Chondrocyte (in vitro differentiated cells): ENCODE measurements at regions not wholly inside any gene's neighbourhood (a gene's known extent, or its start where the extent isn't known, plus 50 kb on each side); places are given as distances from the start of the nearest gene placed in this dataset.

Experiments used
- DNase-seq: peaks from one replicate; pipeline ENCODE4 v3.0.0; 2021; ENCODE audit warnings: mixed read lengths, low spot score
- H3K27ac Mint-ChIP-seq: one replicate; pipeline ENCODE4 v1.8.0; 2021; ENCODE audit warnings: mild to moderate bottlenecking, moderate library complexity, mixed read lengths; ENCODE audit not compliant: unreplicated experiment
- H3K27me3 Mint-ChIP-seq: 2 replicates; pipeline ENCODE4 v1.8.0; 2021; ENCODE audit warnings: low read depth, mixed read lengths
- H3K36me3 Mint-ChIP-seq: 2 replicates; pipeline ENCODE4 v1.8.0; 2021; ENCODE audit warnings: low read depth, mixed read lengths
- H3K4me1 Mint-ChIP-seq: 2 replicates; pipeline ENCODE4 v1.8.0; 2021; ENCODE audit warnings: low read depth, mild to moderate bottlenecking, mixed read lengths
- H3K4me3 Mint-ChIP-seq: one replicate; pipeline ENCODE4 v1.8.0; 2021; ENCODE audit warnings: mild to moderate bottlenecking, moderate library complexity, mixed read lengths; ENCODE audit not compliant: unreplicated experiment
- H3K9me3 Mint-ChIP-seq: 2 replicates; pipeline ENCODE4 v1.8.0; 2021; ENCODE audit warnings: low read depth, mixed read lengths
- TF ChIP-seq, protein P1 (sequence below): fragments of 200-600 bp; sonication (generic); IDR thresholded peaks from 2 replicates; pipeline ENCODE4 v1.5.0; 2021; ENCODE audit warnings: antibody characterized with exemption, mild to moderate bottlenecking, moderate library complexity

DNA sequence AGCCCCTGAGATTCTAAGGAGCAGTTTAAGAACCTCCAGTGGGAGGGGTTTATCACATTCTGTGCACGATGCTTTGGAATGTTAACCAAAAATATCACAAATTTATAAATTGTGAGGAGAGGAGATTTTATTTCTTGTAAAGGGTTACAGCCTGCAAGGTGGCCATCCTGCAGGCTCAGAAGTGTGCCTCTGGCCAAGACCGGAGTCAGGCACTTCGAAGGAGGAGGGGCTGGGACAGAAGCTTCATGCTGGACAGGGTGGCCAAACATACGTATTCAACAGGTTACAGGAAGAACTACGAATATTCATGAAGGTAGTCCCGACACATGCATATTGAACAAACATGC, 144.1 kb upstream of the NCK2 start:
- no peak for DNase-seq
- no peak overlapping the region for H3K27ac Mint-ChIP-seq
- TF ChIP-seq, protein P1, sequence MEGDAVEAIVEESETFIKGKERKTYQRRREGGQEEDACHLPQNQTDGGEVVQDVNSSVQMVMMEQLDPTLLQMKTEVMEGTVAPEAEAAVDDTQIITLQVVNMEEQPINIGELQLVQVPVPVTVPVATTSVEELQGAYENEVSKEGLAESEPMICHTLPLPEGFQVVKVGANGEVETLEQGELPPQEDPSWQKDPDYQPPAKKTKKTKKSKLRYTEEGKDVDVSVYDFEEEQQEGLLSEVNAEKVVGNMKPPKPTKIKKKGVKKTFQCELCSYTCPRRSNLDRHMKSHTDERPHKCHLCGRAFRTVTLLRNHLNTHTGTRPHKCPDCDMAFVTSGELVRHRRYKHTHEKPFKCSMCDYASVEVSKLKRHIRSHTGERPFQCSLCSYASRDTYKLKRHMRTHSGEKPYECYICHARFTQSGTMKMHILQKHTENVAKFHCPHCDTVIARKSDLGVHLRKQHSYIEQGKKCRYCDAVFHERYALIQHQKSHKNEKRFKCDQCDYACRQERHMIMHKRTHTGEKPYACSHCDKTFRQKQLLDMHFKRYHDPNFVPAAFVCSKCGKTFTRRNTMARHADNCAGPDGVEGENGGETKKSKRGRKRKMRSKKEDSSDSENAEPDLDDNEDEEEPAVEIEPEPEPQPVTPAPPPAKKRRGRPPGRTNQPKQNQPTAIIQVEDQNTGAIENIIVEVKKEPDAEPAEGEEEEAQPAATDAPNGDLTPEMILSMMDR, result no peak
- H3K4me3 Mint-ChIP-seq, result no peak overlapping the region
- peaks cover 13% of the 10 kb centered on the region for H3K4me1 Mint-ChIP-seq
- no peaks in the 10 kb centered on the region for H3K27me3 Mint-ChIP-seq
- no peaks in the 10 kb centered on the region for H3K9me3 Mint-ChIP-seq
- H3K36me3 Mint-ChIP-seq, result no peaks in the 10 kb centered on the region

DNA sequence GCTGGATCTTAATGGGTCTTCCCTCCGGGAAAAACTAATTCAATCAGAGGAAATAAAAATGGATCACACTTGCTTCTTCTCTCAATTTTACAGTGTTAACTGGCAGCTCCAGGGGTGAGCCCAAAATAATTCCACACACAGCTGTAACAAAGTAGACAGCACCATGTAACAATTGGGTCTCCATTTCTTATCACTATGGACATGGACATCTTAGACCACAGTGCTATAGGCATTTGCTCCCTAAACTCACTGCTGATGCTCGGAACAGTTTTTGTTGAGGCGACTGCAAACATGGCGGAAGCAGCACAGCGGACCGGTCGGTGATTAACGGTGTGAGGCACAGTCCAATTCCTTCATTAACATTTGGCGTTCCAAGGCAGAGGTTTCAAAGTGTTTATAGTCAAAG, 144.7 kb upstream of the NCK2 start:
- Mint-ChIP-seq H3K27me3 (no peaks in the 10 kb centered on the region), H3K36me3 (no peaks in the 10 kb centered on the region), H3K27ac (no peak overlapping the region), H3K9me3 (no peaks in the 10 kb centered on the region), H3K4me3 (no peak overlapping the region), H3K4me1 (peaks cover 8% of the 10 kb centered on the region)
- DNase-seq, result no peak
- TF ChIP-seq, protein P1, result no peak

DNA sequence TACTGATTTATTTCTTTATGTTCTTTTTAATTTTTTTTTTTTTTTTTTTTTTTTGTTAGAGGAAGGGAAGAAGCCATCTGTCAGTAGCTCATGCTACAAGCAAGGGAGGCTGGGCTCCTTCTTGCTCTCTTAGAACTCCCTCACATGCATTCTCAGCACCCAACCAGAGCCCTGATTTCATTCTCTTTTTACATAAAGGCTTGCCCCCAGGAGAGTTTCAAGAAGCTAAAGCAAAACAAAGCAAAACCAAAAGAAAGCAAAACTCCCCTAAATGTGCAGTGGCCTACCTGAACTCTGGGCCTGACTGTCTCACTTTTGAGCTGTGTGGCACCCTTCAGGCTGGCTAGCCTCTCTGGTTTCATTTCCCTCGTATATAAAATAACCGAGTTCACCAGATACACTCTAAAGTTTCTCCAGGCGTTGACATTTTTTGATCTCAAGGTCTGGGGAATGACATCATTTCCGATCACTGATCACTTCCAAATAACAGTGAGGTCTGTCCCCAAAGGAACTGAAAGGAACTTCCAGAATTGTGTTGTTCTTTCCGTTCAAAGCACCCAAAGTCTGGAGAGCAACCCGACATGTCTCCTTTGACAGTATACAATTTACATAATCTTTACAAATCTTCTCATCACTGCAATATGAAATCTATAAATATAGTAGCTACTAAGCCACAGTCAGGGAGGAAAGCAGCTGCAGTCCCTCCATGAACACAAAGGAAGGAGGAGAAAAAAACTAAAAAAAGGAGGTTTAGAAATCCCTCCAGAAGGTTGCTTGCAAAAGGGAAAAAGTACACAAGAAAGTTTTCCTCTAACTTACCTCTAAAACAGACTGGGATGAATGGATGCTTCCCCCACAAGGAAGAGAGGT, 145.6 kb upstream of the NCK2 start:
- no peaks in the 10 kb centered on the region for H3K36me3 Mint-ChIP-seq
- DNase-seq, result no peak
- H3K4me3 Mint-ChIP-seq, result no peak overlapping the region
- H3K27me3 Mint-ChIP-seq, result no peaks in the 10 kb centered on the region
- H3K4me1 Mint-ChIP-seq, result no peaks in the 10 kb centered on the region
- H3K9me3 Mint-ChIP-seq, result no peaks in the 10 kb centered on the region
- H3K27ac Mint-ChIP-seq, result no peak overlapping the region
- TF ChIP-seq, protein P1, result no peak

DNA sequence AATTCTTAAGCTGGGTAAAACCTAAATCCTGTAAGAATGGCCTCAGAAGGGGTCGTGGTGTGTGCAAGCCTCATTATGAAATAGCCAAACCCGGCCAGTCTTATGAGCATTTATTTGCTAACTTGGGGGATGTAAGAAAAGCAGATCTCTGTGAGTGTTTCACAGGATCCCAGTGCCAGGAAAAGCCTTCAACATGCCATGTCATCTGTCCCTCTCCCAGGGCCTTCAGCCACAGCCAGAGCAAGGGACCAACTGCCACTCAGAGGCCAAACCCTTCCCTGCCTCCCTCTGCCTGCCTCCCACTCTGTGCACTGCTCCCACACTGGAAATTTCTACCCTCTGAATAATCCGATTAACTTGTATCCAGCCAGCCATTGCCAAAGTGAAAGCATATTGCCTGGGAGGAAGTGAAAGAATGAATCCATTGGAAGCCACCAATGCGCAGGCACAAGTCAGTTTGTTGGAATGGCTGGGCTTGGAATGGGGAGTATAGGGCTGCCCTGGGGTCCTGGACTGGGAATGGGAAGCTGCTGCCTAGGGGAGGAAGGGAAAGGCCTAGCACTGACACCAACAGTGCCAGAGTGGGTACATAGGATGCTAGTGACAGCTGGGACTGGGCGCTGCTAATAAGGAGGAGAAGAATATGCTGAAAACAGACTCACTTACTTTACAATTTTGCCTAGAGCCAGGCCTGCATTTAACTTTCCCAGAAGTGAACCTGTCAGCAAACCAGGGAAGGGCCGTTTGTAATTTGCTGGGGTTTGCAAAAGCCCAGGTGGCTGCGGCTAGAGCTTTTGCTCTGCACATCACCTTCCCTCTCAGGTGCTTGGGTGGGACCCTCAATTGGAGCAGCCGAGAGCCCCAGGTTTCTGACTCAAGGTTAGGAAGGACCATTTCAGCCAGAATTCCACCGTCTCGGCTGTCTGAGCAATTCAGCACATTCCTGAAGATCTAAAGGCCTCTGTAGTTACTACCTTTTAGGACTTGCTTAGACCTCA, 146.6 kb upstream of the NCK2 start:
- TF ChIP-seq, protein P1, result no peak
- Mint-ChIP-seq H3K4me3 (no peak overlapping the region), H3K27me3 (no peaks in the 10 kb centered on the region), H3K9me3 (no peaks in the 10 kb centered on the region), H3K27ac (no peak overlapping the region), H3K4me1 (no peaks in the 10 kb centered on the region), H3K36me3 (no peaks in the 10 kb centered on the region)
- no peak for DNase-seq
